ENCODE measurements at regions not wholly inside any gene's neighbourhood (a gene's known extent, or its start where the extent isn't known, plus 50 kb on each side); places are given as distances from the start of the nearest gene placed in this dataset.
"Not testable (repeated sequence)": the region's sequence is repeated elsewhere in the genome, so short reads cannot be mapped to it uniquely, and the experiment has no call there.

DNA sequence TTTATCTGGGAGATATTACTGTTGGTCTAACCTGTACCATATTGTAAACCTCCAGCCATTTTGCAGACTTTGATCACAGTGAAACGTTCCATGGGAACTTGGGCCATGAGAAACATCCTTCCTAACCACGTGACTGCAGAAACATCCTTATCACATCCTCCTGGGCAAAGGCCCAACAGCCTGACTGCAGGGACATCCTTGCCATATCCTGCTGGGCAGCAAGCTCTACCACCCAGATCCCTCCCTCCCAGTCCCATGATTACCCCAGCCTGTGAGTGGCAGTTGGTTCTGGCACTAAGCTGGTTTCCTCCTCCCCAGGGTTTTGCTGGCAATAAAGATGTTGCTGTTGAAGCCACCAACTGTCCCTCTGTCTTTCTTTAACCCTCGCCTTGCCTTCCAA is 201.2 kb downstream of the POTEC start:
- intact Hi-C loops (cut with micrococcal nuclease) = not testable (repeated sequence)

DNA sequence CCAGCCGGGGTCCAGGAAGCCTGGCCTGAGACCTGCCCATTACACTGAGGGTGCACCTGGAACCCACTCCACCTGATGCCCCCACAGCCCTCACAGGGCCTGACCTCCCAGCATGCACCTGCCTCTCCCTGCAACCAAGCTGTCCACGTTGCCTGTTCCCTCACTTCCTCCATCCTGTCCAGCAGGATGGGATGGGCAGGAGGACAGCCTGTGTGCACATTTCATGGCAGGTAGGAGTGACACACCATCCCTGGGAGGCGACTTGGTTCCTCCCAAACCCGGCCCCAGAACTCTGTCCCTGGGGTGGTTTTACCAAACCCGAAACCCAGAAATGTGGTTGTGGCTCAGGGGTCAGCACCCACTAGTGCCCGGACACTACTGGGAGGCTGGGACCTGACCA is 203.8 kb upstream of the ZNF519 start:
- intact Hi-C loops (cut with micrococcal nuclease) = not testable (repeated sequence)

DNA sequence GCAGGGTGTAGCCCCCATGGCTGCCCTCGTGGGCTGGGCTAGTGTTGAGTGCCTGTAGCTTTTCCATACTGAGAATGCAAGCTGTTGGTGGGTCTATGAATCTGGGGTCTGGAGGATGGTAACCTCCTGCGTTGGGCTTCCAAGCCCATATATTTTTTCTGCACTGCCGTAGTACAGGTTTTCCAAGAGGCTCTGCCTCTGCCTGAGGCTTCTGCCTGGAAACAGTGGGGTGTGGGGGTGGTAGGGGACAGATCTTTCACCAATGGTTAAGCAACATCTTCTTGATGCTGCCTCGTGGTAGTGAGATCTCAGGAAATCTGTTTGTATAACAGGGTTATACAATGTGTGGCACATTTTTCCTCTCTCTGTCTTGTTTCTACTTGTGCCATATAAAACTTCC is 189.0 kb upstream of the ZNF519 start:
- intact Hi-C loops (cut with micrococcal nuclease) = not testable (repeated sequence)

DNA sequence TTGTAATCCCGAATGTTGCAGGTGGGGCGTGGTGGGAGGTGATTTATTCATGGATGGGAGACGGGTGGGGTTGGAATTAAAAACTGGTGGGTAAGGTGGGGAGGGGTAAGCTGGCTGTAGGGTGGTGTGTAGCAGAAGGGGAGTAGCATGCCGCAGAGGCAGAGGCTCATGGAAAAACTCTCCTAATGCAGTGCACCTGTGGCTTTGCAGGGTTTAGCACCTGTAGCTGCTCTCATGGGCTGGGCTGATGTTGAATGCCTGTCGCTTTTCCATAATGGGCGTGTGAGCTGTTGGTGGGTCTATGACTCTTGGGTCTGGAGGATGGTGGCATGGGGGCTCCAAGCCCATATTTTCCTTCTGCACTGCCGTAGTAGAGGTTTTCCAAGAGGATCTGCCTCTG is 169.0 kb upstream of the ZNF519 start:
- intact Hi-C loops (cut with micrococcal nuclease) = not testable (repeated sequence)

DNA sequence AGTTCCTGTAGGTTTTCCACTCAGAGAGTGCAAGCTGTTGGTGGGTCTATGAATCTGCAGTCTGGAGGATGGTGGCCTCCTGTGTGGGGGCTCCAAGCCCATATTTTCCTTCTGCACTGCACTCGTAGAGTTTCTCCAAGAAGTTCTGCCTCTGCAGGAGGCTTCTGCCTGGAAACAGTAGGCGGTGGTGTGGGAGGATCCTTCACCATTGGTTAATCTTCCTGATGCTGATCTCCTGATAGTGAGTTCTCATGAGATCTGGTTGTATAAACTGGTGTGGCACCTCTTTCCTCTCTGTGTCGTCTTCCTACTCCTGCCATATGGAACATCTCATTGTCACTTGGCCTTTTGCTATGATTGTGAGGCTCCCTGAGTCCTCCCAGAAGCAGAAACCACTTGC is 162.8 kb upstream of the ZNF519 start:
- intact Hi-C loops (cut with micrococcal nuclease) = not testable (repeated sequence)

DNA sequence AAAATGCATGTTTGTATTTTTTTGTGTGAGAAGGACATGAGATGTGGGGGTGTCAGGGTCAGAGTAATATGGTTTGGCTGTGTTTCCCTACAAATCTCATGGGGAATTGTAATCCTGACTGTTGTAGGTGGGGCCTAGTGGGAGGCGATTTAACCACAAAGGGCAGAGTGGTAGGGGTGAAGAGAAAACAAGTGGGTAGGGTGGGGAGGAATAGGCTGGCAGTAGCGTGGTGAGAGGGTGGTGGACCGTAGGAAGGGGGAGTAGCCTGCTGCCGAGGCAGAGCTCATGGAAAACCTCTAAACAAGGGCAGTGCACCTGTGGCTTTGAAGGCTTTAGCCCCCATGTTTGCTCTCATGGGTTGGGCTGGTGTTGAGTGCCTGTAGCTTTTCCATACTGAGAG is 152.8 kb upstream of the ZNF519 start:
- intact Hi-C loops (cut with micrococcal nuclease) = no loop called here

DNA sequence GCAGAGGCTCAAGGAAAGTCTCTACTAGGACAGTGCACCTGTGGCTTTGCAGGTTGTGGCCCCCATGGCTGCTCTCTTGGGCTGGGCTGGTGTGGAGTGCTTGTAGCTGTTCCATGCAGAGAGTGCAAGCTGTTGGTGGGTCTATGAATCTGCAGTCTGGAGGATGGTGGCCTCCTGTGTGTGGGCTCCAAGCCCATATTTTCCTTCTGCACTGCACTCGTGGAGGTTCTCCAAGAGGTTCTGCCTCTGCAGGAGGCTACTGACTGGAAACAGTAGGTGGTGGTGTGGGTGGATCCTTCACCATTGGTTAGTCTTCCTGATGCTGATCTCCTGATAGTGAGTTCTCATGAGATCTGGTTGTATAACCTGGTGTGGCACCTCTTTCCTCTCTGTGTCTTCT is 143.2 kb upstream of the ZNF519 start:
- intact Hi-C loops (cut with micrococcal nuclease) = not testable (repeated sequence)

DNA sequence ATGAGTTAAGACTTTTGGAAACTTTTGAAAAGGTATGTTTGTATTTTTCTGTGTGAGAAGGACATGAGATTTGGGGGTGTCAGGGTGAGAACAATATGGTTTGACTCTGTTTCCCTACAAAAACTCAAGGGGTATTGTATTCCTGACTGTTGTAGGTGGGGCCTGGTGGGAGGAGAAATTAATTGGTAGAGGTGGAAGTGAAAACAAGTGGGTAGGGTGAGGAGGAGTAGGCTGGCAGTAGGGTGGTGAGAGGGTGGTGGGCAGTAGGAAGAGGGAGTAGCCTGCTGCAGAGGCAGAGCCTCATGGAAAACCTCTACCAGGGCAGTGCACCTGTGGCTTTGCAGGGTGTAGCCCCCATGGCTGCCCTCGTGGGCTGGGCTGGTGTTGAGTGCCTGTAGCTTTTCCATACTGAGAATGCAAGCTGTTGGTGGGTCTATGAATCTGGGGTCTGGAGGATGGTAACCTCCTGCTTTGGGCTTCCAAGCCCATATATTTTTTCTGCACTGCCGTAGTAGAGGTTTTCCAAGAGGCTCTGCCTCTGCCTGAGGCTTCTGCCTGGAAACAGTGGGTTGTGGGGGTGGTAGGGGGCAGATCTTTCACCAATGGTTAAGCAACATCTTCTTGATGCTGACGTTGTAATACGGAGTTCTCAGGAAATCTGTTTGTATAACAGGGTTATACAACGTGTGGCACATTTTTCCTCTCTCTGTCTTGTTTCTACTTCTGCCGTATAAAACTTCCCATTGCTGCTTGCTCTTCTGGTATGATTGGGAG is 133.6 kb upstream of the ZNF519 start:
- intact Hi-C loops (cut with micrococcal nuclease) = not testable (repeated sequence)

DNA sequence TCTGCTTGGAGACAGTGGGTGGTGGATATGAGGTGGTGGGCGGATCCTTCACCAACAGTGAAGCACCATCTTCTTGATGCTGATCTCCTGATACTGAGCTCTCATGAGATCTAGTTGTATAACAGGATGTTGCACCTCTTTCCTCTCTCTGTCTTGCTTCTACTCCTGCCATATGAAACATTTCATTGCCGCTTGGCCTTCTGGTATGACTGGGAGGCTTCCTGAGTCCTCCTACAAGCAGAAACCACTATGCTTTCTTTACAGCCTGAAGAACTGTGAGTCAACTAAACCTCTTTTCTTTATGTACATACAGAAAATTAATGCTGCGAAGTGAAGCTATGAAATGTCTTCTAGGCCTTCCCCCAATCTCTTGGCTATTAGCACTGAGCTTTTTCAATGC is 130.6 kb upstream of the ZNF519 start:
- intact Hi-C loops (cut with micrococcal nuclease) = not testable (repeated sequence)

DNA sequence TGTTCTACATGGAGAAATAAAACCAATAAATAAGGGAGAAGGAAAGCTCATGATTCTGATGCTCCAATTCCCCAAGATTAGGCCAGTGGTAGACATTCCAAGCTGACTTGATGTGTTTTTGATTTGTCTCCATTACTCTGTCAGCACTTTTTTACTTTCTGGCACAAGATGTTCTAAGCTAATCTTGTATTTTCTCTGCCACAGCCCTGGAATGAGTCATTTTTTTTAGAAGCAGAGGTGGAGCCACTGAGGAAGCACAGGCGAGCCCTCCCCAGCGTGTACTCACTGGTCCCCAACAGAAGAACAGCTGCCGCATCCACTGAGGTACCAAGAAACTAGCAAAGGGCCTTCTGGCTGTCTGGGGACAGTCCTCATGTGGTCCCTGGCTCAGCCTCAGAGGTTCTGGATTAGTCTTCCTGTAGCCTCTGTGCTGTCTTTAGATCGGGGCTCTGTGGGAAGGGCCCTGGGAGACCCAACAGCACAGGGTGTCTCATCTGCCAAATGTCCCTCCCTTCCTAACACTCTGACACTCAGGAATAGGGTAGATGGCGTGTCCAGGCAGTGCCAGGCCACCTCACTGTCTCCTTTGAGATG is 117.9 kb upstream of the ZNF519 start:
- intact Hi-C loops (cut with micrococcal nuclease) = not testable (repeated sequence)

DNA sequence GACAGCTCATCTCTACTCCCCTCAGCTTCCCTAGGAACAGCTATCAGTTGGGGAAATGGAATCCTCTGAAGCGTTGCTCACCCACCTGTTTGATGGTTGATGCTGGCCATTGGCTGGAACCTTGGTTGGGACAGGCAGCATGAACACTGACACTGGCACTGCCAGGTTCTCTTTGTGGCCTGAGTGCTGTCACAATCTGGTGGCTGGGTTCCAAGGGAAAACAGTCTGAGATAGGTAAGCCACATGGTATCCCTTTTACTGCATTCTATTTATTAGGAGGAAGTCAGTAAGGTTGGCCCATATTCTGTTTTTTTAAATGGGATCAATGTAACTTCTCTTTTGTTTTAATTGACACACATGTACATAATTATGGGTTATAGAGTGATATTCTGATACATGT is 107.0 kb upstream of the ZNF519 start:
- intact Hi-C loops (cut with micrococcal nuclease) = loop anchor here (5.0 kb wide), 1 partner anchor 47 kb away; no protein-coding TSS in a partner anchor

DNA sequence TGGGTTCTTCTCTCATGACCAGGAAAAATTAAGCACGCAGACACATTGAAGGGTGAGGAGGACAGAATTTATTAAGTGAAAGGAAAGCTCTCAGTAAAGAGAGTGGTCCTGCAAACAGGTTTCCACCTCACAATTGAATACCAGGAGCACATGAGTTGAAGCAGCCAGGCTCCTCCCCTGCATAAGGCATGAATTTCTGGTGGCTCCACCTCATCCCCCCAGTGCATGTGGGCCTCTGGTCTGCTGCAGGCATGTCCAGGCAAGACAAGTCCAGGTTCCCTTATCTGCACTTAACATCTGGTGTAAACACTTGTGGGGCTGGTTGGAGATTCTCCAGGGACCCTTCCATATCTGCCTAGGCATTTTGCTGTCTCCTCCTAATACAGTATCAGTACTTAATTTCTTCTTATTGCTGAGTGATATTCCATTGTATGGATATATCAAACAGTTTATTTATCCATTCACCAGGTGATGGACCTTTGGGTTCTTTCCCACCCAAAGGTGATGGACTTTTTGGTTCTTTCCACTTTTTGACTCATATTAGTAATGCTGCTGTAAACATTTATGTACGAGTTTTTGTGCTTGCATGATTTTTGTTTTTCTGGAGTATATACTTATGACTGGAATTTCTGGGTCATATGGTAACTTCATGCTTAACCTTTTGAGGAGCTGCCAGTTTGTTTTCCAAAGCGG is 104.3 kb upstream of the ZNF519 start:
- intact Hi-C loops (cut with micrococcal nuclease) = loop anchor here (5.0 kb wide), 1 partner anchor 44 kb away; no protein-coding TSS in a partner anchor

DNA sequence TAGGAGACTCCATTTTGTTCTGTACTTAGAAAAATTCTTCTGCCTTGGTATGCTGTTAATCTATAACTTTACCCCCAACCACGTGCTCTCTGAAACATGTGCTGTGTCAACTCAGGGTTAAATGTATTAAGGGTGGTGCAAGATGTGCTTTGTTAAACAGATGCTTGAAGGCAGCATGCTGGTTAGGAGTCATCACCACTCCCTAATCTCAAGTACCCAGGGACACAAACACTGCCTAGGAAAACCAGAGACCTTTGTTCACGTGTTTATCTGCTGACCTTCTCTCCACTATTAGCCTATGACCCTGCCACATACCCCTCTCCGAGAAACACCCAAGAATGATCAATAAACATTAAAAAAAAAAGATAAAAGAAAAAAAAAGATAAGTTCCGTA is 93.0 kb upstream of the ZNF519 start:
- intact Hi-C loops (cut with micrococcal nuclease) = not testable (repeated sequence)

DNA sequence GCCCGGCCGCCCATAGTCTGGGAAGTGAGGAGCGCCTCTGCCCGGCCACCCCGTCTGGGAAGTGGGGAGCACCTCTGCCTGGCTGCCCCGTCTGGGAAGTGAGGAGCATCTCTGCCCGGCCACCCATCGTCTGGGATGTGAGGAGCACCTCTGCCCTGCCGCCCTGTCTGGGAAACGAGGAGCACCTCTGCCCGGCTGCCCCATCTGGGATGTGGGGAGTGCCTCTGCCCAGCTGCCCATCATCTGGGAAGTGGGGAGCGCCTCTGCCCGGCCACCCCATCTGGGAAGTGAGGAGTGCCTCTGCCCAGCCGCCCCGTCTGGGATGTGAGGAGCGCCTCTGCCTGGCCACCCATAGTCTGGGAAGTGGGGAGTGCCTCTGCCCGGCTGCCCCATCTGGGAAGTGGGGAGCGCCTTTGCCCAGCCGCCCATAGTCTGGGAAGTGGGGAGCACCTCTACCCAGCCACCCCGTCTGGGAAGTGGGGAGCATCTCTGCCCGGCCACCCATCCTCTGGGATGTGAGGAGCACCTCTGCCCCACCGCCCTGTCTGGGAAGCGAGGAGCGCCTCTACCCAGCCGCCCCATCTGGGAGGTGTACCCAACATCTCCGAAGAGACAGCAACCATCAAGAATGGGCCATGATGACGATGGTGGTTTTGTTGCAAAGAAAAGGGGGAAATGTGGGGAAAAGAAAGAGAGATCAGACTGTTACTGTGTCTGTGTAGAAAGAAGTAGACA is 92.5 kb upstream of the ZNF519 start:
- intact Hi-C loops (cut with micrococcal nuclease) = not testable (repeated sequence)

DNA sequence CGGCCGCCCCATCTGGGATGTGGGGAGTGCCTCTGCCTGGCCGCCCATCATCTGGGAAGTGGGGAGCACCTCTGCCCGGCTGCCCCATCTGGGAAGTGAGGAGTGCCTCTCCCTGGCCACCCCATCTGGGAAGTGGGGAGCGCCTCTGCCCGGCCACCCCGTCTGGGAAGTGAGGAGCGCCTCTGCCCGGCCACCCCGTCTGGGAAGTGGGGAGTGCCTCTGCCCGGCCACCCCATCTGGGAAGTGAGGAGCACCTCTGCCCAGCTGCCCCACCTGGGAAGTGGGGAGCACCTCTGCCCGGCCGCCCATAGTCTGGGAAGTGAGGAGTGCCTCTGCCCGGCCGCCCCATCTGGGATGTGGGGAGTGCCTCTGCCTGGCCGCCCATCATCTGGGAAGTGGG is 91.7 kb upstream of the ZNF519 start:
- intact Hi-C loops (cut with micrococcal nuclease) = not testable (repeated sequence)

DNA sequence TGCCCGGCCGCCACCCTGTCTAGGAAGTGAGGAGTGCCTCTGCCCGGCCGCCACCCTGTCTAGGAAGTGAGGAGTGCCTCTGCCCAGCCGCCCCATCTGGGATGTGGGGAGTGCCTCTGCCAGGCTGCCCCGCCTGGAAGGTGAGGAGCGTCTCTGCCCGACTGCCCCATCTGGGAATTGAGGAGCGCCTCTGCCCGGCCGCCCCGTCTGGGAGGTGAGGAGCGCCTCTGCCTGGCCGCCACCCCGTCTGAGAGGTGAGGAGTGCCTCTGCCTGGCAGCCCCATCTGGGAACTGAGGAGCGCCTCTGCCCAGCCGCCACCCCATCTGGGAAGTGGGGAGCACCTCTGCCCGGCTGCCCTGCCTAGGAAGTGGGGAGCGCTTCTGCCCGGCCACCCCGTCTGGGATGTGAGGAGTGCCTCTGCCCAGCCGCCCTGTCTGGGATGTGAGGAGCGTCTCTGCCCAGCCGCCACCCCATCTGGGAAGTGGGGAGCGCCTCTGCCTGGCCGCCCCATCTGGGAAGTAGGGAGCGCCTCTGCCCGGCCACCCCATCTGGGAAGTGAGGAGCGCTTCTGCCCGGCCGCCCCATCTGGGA is 91.1 kb upstream of the ZNF519 start:
- intact Hi-C loops (cut with micrococcal nuclease) = not testable (repeated sequence)

DNA sequence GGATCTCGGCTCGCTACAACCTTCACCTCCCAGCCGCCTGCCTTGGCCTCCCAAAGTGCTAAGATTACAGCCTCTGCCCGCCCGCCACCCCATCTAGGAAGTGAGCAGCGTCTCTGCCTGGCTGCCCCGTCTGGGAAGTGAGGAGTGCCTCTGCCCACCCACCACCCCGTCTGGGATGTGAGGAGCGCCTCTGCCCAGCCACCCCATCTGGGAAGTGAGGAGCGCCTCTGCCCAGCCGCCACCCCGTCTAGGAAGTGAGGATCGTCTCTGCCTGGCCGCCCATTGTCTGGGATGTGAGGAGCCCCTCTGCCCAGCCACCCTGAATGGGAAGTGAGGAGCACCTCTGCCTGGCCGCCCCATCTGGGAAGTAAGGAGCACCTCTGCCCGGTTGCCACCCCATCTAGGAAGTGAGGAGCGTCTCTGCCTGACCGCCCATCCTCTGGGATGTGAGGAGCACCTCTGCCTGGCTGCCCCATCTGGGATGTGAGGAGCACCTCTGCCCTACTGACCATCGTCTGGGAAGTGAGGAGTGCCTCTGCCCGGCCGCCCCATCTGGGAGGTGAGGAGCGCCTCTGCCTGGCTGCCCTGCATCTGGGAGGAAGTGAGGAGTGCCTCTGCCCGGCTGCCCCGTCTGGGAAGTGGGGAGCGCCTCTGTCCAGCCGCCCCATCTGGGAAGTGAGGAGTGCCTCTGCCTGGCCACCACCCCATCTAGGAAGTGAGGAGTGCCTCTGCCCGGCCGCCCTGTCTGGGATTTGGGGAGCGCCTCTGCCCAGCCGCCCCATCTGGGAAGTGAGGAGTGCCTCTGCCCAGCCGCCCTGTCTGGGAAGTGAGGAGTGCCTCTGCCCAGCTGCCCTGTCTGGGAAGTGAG is 90.4 kb upstream of the ZNF519 start:
- intact Hi-C loops (cut with micrococcal nuclease) = not testable (repeated sequence)

DNA sequence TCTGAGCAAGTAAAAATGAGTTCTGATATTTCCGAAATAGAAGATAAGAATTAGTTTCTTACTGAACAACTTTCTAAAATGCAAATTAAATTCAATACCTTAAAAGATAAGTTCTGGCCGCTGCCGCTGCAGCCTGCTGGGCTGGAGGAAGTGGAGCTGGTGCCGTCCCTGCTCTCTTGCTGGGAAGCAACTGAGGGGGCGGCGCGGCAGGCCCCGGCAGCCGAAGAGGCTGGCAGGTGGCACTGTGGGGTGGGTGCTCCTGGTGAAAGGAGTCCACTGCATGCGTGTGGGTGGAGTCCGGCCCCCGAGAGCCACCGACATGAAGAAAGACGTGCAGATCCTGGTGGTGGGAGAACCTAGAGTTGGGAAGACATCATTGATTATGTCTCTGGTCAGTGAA is 89.5 kb upstream of the ZNF519 start:
- intact Hi-C loops (cut with micrococcal nuclease) = no loop called here

DNA sequence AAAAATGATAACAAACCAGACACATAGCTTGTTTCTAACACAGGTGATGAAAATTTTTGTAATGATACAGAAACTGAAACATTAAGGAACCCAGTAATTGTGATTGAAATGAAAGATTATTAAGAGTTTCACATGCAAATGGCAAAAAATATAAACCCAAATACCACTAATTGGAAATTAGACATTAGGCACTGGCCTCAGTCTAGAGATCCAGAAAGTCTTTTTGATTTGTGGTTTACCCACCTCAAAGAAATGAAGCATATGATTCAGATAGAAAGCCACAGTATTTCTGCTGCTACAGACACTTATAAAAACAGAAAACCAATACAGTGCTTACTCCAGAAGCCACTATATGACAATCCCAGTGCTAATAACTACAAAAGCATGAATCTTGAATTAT is 83.7 kb upstream of the ZNF519 start:
- intact Hi-C loops (cut with micrococcal nuclease) = not testable (repeated sequence)

DNA sequence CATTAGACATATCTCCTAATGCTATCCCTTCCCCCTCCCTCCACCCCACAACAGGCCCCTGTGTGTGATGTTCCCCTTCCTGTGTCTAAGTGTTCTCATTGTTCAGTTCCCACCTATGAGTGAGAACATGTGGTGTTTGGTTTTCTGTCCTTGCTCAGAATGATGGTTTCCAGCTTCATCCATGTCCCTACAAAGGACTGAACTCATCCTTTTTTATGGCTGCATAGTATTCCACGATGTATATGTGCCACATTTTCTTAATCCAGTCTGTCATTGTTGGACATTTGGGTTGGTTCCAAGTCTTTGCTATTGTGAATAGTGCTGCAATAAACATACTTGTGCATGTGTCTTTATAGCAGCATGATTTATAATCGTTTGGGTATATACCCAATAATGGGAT is 71.2 kb upstream of the ZNF519 start:
- intact Hi-C loops (cut with micrococcal nuclease) = not testable (repeated sequence)

All from T-helper 1 cell treated with Interleukin-12 subunit alpha and Interleukin-12 subunit beta and Interleukin-4 antibody, amounts not matched to agents 30 ng/mL and 1 ng/mL, for 36 hours (primary cell).